Fibroblast of pulmonary artery (primary cell): ENCODE measurements at regions not wholly inside any gene's neighbourhood (a gene's known extent, or its start where the extent isn't known, plus 50 kb on each side); places are given as distances from the start of the nearest gene placed in this dataset.

Experiments used
- DNase-seq: peaks from one replicate; pipeline ENCODE4 v3.0.0-alpha.2; 2010; ENCODE audit warnings: low read depth
- H3K4me3 ChIP-seq: replicated peaks from 2 replicates; pipeline ENCODE4 v1.5.1; 2011; ENCODE audit warnings: low read depth, mild to moderate bottlenecking, control low read depth, low read length, moderate library complexity
- TF ChIP-seq, protein P1 (sequence below): IDR thresholded peaks from 2 replicates; pipeline ENCODE4 v1.5.1; 2011; ENCODE audit warnings: mild to moderate bottlenecking, control low read depth, low read length, inconsistent platforms; ENCODE audit errors: missing control alignments

DNA sequence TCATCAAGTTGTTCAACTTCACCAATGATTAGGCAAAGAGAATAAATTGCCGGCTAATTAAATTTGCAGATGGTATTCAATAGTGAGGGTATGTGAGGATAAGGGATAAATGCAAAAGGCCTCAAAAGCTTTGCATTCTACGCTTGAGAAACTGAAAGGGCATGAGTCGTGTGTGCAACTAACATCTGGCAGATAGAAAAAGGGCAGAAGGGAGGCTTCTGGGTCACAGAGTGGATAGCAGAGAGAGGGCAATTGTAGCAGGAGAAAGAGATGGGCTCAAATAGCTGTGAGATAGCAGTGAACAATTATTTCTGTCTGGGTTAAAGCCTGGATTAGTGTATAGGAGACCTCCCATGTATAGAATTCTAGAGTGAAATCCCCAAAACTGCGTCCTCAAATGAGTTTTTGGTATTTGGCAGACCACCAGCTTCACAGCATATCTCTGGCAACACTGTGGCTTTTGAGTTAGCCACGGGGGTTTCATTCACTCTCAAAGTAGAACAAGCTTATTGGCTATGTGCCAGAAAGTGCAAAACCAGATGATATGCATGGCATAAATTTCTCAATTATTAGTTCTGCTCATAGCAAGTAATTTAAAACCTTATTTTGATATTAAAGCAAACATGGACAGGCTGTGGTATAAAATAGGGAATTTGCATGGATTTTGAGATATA, 586.3 kb downstream of the BRINP1 start:
- H3K4me3 ChIP-seq: no peak overlapping the region
- TF ChIP-seq, protein P1, sequence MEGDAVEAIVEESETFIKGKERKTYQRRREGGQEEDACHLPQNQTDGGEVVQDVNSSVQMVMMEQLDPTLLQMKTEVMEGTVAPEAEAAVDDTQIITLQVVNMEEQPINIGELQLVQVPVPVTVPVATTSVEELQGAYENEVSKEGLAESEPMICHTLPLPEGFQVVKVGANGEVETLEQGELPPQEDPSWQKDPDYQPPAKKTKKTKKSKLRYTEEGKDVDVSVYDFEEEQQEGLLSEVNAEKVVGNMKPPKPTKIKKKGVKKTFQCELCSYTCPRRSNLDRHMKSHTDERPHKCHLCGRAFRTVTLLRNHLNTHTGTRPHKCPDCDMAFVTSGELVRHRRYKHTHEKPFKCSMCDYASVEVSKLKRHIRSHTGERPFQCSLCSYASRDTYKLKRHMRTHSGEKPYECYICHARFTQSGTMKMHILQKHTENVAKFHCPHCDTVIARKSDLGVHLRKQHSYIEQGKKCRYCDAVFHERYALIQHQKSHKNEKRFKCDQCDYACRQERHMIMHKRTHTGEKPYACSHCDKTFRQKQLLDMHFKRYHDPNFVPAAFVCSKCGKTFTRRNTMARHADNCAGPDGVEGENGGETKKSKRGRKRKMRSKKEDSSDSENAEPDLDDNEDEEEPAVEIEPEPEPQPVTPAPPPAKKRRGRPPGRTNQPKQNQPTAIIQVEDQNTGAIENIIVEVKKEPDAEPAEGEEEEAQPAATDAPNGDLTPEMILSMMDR: no peak
- DNase-seq: no peak

DNA sequence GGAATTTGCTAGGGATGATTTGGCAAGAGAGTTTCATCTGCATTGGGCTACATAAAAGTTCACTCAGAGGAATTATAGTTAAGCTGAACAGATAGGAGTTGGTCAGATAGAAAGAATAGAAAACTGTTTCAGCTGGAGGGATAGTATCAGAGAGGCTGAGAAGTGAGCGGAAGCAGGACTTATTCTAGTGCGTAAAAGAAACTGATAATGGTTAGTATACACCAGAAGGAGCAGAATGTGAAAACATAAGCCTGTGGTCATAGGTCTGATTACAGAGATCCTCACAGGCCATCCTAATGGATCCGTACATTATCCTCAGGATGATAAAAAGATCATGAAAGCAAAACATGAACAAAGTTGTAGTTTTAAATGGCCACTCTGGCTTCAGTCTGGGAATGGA, 585.2 kb downstream of the BRINP1 start:
- no peak for DNase-seq
- TF ChIP-seq, protein P1: no peak
- H3K4me3 ChIP-seq: no peak overlapping the region

DNA sequence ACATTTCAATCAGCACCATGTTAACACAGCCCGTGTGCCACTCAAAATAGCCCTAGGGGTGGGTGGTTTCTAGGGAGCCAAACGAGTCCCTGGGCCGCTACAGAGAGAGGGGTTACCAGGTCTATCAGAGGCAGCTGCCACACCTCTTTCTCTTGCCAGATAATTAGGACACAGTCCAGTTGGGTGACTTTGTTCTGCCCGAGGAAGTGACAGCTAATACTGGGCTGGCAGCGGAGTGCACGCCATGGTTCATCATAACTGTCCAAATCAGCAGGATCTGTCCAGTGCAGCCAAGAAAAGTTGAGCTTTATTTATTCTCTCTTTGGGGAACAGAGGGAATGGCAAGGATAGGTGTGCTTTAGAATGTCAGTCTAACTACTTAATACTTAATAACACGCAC, 583.8 kb downstream of the BRINP1 start:
- H3K4me3 ChIP-seq: no peak overlapping the region
- DNase-seq: no peak
- TF ChIP-seq, protein P1: no peak

DNA sequence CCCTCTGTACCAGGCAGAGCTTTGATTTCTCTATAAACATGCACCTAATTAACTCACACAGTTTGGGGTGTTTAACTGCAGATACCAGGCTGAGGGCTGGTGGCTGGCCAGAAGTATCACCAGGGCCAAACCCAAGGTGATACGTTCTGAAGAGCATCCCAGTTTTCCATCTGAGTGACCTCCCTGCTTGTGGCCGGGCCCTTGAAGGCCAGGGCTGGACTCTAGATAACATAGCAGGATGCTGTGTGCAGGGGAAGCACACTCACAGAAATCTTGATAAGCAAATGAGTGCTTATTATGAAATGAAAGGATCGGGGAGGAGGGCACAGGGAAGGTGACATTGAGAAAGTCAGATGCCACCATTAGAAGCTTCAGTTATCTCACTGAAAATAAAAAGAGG, 582.4 kb downstream of the BRINP1 start:
- TF ChIP-seq, protein P1: no peak
- H3K4me3 ChIP-seq: no peak overlapping the region
- no peak for DNase-seq

DNA sequence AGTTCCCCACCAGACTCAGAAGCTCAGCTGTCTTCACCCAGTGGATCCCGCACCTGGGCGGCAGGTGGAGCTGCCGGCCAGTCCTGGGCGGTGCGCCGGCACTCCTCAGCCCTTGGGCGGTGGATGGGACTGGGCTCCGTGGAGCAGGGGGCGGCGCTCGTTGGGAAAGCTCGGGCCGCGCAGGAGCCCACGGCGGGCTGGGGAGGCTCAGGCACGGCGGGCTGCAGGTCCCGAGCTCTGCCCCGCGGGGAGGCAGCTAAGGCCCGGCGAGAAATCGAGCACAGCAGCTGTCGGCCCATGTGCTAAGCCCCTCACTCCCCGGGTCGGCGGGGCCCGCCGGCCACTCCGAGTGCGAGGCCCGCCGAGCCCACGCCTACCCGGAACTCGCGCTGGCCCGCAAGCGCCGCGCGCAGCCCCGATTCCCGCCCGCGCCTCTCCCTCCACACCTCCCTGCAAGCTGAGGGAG, 560.0 kb downstream of the BRINP1 start:
- no peak overlapping the region for H3K4me3 ChIP-seq
- no peak for DNase-seq
- TF ChIP-seq, protein P1: no peak

DNA sequence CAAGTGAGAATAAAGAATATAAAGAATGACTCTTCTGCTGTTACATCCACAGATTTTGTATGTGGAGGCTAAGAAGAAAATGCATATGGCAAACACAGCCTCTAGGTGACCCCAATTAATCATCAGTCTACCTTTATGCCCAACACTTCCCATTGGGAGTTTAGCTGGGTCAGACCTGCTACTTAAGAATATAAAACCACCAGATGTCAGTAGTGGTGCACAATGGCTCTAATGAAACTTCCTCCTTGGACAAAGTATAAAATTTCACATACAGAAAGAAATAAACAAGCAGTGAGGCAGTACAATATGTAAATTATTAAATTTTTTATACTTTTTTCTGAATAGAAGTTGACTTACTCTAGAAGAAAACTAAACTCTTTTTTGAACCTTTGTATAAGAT, 539.9 kb downstream of the BRINP1 start:
- DNase-seq: no peak
- TF ChIP-seq, protein P1: no peak

DNA sequence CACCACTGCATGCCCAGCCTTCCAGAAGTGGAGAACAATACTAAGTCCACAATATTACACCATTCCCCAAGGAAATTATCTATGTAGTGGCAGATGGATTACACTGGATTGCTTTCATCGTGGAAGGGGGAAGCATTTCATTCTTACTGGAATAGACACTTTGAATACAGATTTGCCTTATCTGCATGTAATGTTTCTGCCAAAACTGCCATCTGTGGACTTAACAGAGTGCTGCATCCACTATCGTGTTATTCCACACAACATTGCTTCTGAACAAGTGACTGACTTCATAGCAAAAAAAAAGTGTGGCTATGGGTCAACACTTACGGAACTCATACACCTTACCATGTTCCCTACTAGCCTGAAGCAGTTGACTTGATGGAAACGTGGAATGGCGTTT, 536.9 kb downstream of the BRINP1 start:
- no peak for DNase-seq
- TF ChIP-seq, protein P1: no peak

More for the DNA sequence above, 539.9 kb downstream of the BRINP1 start:
- H3K4me3 ChIP-seq: no peak overlapping the region

More for the DNA sequence above, 536.9 kb downstream of the BRINP1 start:
- no peak overlapping the region for H3K4me3 ChIP-seq
